ENCODE measurements at regions not wholly inside any gene's neighbourhood (a gene's known extent, or its start where the extent isn't known, plus 50 kb on each side); places are given as distances from the start of the nearest gene placed in this dataset.
A peak's percentile ranks its signal among the peaks of the same experiment; 100 is the strongest.

- Histone ChIP-seq H3K27ac (no peak overlapping the region), H2AFZ (no peak overlapping the region), H3K36me3 (replicated peaks; ENCODE audit: insufficient read depth, low read depth) (no peaks in the 10 kb centered on the region), H3K4me3 (no peak overlapping the region), H3K4me1 (ENCODE audit: insufficient read depth) (no peaks in the 10 kb centered on the region), H3K4me2 (no peak overlapping the region), H3K79me2 (no peaks in the 10 kb centered on the region), H3K9me2 (replicated peaks; ENCODE audit: insufficient read depth) (no peaks in the 10 kb centered on the region), H3K9me3 (ENCODE audit: low read depth) (no peaks in the 10 kb centered on the region), H3K27me3 (no peaks in the 10 kb centered on the region), H4K20me1 (ENCODE audit: insufficient read depth, poor library complexity, severe bottlenecking) (no peaks in the 10 kb centered on the region)
- WGBS (ENCODE audit: low lambda C conversion rate, missing lambda C conversion rate): 58% methylated on average over 2 of the region's 2 CpGs
- peak; percentile 19 for DNase-seq (ENCODE audit: low spot score)
- TF ChIP-seq CTCF (IDR thresholded peaks at IDR 0.05; ENCODE audit: poor library complexity) (no peak), EZH2 (IDR thresholded peaks at IDR 0.05; ENCODE audit: borderline replicate concordance) (no peak), EZH2phosphoT487 (IDR thresholded peaks at IDR 0.05; ENCODE audit: low read depth, severe bottlenecking, unreplicated experiment) (no peak)
Measured at GRCh38 chr1:194104247-194104844, 917.9 kb upstream of the B3GALT2 start.

GRCh38 chr1:194103516-194104246, 917.3 kb upstream of the B3GALT2 start:
- no peaks in the 10 kb centered on the region for H3K9me2 ChIP-seq (replicated peaks; ENCODE audit: insufficient read depth)
- H3K4me2 ChIP-seq: no peak overlapping the region
- no peak overlapping the region for H3K27ac ChIP-seq
- H3K79me2 ChIP-seq: no peaks in the 10 kb centered on the region
- no peaks in the 10 kb centered on the region for H3K27me3 ChIP-seq
- no peak overlapping the region for H3K4me3 ChIP-seq
- DNase-seq (ENCODE audit: low spot score): no peak
- H3K36me3 ChIP-seq (replicated peaks; ENCODE audit: insufficient read depth, low read depth): no peaks in the 10 kb centered on the region
- H3K9me3 ChIP-seq (ENCODE audit: low read depth): no peaks in the 10 kb centered on the region
- TF ChIP-seq CTCF (IDR thresholded peaks at IDR 0.05; ENCODE audit: poor library complexity) (no peak), EZH2 (IDR thresholded peaks at IDR 0.05; ENCODE audit: borderline replicate concordance) (no peak), EZH2phosphoT487 (IDR thresholded peaks at IDR 0.05; ENCODE audit: low read depth, severe bottlenecking, unreplicated experiment) (no peak)
- no peak overlapping the region for H2AFZ ChIP-seq
- 84% methylated on average over 2 of the region's 2 CpGs for WGBS (ENCODE audit: low lambda C conversion rate, missing lambda C conversion rate)
- no peaks in the 10 kb centered on the region for H4K20me1 ChIP-seq (ENCODE audit: insufficient read depth, poor library complexity, severe bottlenecking)
- H3K4me1 ChIP-seq (ENCODE audit: insufficient read depth): no peaks in the 10 kb centered on the region

- TF ChIP-seq CTCF (IDR thresholded peaks at IDR 0.05; ENCODE audit: poor library complexity) (no peak), EZH2phosphoT487 (IDR thresholded peaks at IDR 0.05; ENCODE audit: low read depth, severe bottlenecking, unreplicated experiment) (no peak), EZH2 (IDR thresholded peaks at IDR 0.05; ENCODE audit: borderline replicate concordance) (no peak)
- Histone ChIP-seq H3K4me3 (no peak overlapping the region), H3K79me2 (no peaks in the 10 kb centered on the region), H3K9me3 (ENCODE audit: low read depth) (no peaks in the 10 kb centered on the region), H3K27ac (no peak overlapping the region), H3K9me2 (replicated peaks; ENCODE audit: insufficient read depth) (no peaks in the 10 kb centered on the region), H3K4me2 (no peak overlapping the region), H3K27me3 (no peaks in the 10 kb centered on the region), H3K36me3 (replicated peaks; ENCODE audit: insufficient read depth, low read depth) (no peaks in the 10 kb centered on the region), H4K20me1 (ENCODE audit: insufficient read depth, poor library complexity, severe bottlenecking) (no peaks in the 10 kb centered on the region), H3K4me1 (ENCODE audit: insufficient read depth) (no peaks in the 10 kb centered on the region), H2AFZ (no peak overlapping the region)
- WGBS (ENCODE audit: low lambda C conversion rate, missing lambda C conversion rate): 76% methylated on average over 1 of the region's 1 CpG
- no peak for DNase-seq (ENCODE audit: low spot score)
Measured at GRCh38 chr1:194103101-194103500, 916.7 kb upstream of the B3GALT2 start.
